ENCODE measurements at regions not wholly inside any gene's neighbourhood (a gene's known extent, or its start where the extent isn't known, plus 50 kb on each side); places are given as distances from the start of the nearest gene placed in this dataset.

DNA sequence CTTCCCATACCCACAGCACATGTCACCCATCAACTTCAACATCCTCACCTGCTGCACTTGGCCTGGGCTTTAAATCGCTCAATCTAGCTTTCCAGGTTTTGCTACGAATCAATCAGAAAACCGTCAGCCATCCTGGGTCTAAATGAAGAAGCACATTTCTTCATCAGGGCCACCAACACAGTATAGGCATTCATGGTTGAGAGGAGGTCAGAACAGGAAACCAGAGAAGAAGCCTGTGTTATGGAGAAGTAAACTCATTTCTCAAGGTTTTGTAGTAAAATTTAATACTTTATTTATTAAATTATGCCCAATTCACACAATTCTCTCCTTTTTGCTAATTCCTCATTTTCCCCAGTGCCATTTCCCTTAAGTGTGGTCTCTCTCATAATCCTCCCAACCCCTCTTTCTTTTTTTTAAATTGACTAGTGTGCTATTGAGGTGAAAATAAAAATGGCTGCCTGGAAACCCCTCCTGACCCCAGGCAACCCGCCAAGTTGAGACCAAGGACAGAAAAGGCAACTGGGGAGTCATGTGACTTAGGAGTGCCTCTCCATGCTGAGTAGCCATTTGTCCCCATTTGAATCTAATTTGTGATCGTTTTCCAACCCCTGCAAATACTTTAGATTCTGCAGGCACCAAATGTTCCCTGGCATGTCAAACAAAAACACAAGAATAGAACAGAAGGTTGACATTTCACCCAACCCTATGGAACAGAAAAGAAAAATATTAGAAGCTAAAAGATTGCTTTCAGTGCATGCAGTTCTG, 181.1 kb upstream of the NAMPT start:
- WGBS, 2 donors (ENCODE audit: low coverage in 1 of 2) = 17 to 72% methylated on average over 1 to 4 of the region's 5 CpGs
- peak overlapping the region; percentile 39 to 76 (median 60) for H3K27ac ChIP-seq
- no peak overlapping the region for H3K4me3 ChIP-seq
- TF ChIP-seq EP300 (IDR thresholded peaks at IDR 0.05) (no peak), POLR2AphosphoS5 (IDR thresholded peaks at IDR 0.05) (peak; percentile 85)
- no peaks in the 10 kb centered on the region for H3K36me3 ChIP-seq
- no peaks in the 10 kb centered on the region for H3K27me3 ChIP-seq
- peaks cover 0 to 55% (median 11%) of the 10 kb centered on the region in 3 donors for H3K4me1 ChIP-seq
- ATAC-seq = peak; percentile 46
- no peaks in the 10 kb centered on the region for H3K9me3 ChIP-seq

DNA sequence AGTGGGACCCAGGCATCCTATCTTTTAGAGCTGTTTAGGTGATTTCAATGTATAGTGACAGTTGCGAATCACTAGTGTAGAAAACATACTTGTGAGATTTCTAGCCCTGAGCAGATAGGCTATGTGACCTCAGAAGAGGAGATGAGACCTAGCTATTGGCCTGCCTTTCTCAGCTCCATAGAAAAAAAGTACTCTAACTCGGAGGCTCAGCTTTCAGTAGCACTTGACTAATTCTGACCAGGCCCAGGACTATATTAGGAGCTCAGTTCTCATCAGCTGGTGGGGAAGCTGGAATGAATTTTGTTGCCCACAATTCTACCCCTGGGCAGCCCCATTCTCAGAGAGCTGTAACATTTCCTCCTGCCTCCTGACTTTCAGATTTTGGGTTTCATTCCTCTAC, 179.9 kb upstream of the NAMPT start:
- peak; percentile 18 for ATAC-seq
- no peak overlapping the region for H3K4me3 ChIP-seq
- no peaks in the 10 kb centered on the region for H3K27me3 ChIP-seq
- no peaks in the 10 kb centered on the region for H3K9me3 ChIP-seq
- H3K36me3 ChIP-seq = no peaks in the 10 kb centered on the region
- TF ChIP-seq POLR2AphosphoS5 (IDR thresholded peaks at IDR 0.05) (no peak), POLR2A (IDR thresholded peaks at IDR 0.05) (no peak), EP300 (IDR thresholded peaks at IDR 0.05) (no peak)
- TF ChIP-seq, protein P1, sequence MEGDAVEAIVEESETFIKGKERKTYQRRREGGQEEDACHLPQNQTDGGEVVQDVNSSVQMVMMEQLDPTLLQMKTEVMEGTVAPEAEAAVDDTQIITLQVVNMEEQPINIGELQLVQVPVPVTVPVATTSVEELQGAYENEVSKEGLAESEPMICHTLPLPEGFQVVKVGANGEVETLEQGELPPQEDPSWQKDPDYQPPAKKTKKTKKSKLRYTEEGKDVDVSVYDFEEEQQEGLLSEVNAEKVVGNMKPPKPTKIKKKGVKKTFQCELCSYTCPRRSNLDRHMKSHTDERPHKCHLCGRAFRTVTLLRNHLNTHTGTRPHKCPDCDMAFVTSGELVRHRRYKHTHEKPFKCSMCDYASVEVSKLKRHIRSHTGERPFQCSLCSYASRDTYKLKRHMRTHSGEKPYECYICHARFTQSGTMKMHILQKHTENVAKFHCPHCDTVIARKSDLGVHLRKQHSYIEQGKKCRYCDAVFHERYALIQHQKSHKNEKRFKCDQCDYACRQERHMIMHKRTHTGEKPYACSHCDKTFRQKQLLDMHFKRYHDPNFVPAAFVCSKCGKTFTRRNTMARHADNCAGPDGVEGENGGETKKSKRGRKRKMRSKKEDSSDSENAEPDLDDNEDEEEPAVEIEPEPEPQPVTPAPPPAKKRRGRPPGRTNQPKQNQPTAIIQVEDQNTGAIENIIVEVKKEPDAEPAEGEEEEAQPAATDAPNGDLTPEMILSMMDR (IDR thresholded peaks at IDR 0.05) = no peak
- no peak overlapping the region for H3K27ac ChIP-seq
- peaks cover 0 to 55% (median 11%) of the 10 kb centered on the region in 3 donors for H3K4me1 ChIP-seq
- WGBS, 2 donors (ENCODE audit: low coverage in 1 of 2) = 100% methylated on average over 1 of the region's 2 CpGs; no CpG with 5 or more reads in 1 of the 2 donors

DNA sequence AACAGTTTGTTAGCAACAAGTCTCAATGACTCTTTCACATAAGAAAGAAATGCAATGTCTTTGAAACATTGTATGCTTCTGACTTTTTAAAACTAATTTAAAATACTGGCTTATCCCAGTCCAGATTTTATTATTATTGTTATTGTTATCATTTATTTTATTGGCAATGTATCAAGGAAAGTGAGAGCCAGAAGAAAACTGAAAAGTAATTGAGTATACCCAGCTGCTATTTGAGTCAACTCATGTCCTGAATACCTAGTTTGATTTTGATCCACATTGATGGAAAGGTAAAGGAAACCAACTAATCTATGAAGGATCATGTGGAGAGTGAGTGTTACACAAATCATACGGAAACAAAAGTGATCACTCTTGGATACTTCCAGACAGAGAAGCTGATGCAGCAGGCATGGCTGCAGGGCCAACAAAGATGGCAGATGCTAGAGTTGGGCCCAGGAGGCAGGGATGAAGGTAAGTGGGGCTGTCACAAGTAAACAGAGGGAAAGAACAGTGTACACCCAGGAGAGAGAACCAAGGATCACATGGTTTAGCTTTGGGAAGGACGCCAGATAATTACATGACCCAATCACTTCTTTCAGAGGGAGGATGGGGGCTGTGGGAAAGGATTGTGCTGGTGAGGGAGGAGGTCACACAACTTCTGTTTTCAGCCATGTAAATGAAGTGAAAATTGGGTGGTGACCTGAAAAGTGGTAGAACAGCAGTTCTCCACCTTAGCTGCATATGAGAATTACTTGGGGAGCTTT, 179.2 kb upstream of the NAMPT start:
- Histone ChIP-seq H3K4me1 (peaks cover 0 to 55% (median 11%) of the 10 kb centered on the region in 3 donors), H3K4me3 (no peak overlapping the region), H3K27ac (no peak overlapping the region), H3K9me3 (no peaks in the 10 kb centered on the region), H3K36me3 (no peaks in the 10 kb centered on the region), H3K27me3 (no peaks in the 10 kb centered on the region)
- WGBS, 2 donors (ENCODE audit: low coverage in 1 of 2) = 74 to 78% methylated on average over 2 of the region's 2 CpGs
- no peak for TF ChIP-seq POLR2A (IDR thresholded peaks at IDR 0.05)
- no peak for TF ChIP-seq EP300 (IDR thresholded peaks at IDR 0.05)
- TF ChIP-seq, protein P1 (IDR thresholded peaks at IDR 0.05) = no peak
- no peak for TF ChIP-seq POLR2AphosphoS5 (IDR thresholded peaks at IDR 0.05)
- ATAC-seq = peak; percentile 23

DNA sequence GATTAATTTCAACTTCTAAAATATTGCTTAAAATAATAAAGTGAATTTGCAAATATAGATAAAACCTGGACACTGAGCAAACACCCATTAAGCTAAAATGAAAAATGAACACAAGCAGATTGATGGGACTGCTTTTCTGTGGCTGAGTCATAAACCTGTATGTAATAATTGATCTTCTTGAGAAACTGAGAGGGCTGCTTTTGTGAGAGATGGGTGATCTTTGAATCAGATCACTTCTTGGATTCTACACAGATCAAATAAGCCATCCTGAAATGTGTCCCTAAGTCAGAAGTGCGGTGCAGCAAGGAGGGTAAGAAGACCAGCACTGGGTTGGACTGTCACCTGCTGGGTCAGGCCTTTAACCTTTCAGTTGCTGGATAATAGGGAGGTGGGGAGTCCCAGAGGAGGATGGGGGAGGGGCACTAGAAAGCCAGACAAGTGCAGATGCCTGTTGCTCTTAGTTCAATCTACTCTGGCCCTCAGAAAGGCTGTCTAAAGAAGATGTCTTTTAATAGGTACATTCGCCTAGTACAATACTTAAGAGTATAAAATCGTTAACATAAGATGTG, 178.2 kb upstream of the NAMPT start:
- TF ChIP-seq POLR2A (IDR thresholded peaks at IDR 0.05) (no peak), EP300 (IDR thresholded peaks at IDR 0.05) (no peak), POLR2AphosphoS5 (IDR thresholded peaks at IDR 0.05) (no peak)
- TF ChIP-seq, protein P1 (IDR thresholded peaks at IDR 0.05) = no peak

DNA sequence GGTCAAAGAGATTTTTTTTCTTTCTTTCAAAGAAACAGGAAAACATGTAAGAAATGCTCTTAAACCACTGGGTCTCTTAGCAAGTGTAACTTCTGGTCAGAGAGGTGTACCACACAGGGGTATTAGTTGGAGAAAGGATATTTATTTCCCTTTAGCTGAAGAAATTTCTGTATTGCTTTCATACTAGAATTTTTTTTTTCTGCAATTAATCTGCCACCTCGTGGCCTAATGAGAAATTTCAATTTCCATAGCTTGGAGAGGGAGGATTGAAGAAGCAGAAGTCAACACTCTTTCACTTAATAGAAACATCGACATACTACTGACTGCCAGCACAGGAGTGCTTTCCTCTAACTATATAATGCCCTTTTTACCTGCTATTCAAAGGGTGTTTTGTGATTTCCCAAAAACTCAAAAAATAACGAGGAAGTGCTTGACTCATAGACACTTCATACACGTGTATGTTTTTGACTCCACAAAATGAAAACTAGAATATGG, 177.6 kb upstream of the NAMPT start:
- 30 to 39% methylated on average over 4 of the region's 4 CpGs for WGBS, 2 donors (ENCODE audit: low coverage in 1 of 2)
- H3K27ac ChIP-seq = no peak overlapping the region
- H3K9me3 ChIP-seq = no peaks in the 10 kb centered on the region
- H3K36me3 ChIP-seq = no peaks in the 10 kb centered on the region
- no peak overlapping the region for H3K4me3 ChIP-seq
- no peaks in the 10 kb centered on the region for H3K27me3 ChIP-seq
- ATAC-seq = peak; percentile 25
- TF ChIP-seq POLR2A (IDR thresholded peaks at IDR 0.05) = no peak
- TF ChIP-seq, protein P1 (IDR thresholded peaks at IDR 0.05) = peak; percentile 56 to 79 (median 74)
- H3K4me1 ChIP-seq = peaks cover 0 to 50% (median 7%) of the 10 kb centered on the region in 3 donors

More for the DNA sequence above, 178.2 kb upstream of the NAMPT start:
- H3K9me3 ChIP-seq = no peaks in the 10 kb centered on the region
- WGBS, 2 donors (ENCODE audit: low coverage in 1 of 2) = 88 to 90% methylated on average over 2 to 3 of the region's 3 CpGs
- H3K27me3 ChIP-seq = no peaks in the 10 kb centered on the region
- ATAC-seq = no peak
- H3K4me3 ChIP-seq = no peak overlapping the region
- no peaks in the 10 kb centered on the region for H3K36me3 ChIP-seq
- no peak overlapping the region for H3K27ac ChIP-seq
- peaks cover 0 to 55% (median 11%) of the 10 kb centered on the region in 3 donors for H3K4me1 ChIP-seq
